Activated naive CD4-positive, alpha-beta T cell treated with anti-CD3 and anti-CD28 coated beads, Interleukin-2, amount 10 ng/mL, durations not matched to agents 7 days and 5 days (primary cell): ENCODE measurements at regions not wholly inside any gene's neighbourhood (a gene's known extent, or its start where the extent isn't known, plus 50 kb on each side); places are given as distances from the start of the nearest gene placed in this dataset.

Source experiments
- CTCF ChIA-PET: fragments of 350-600 bp; sonication (Branson Sonifier 250); formaldehyde crosslinking; loops from one replicate; lab custom pipeline; 2021; ENCODE audit warnings: antibody characterized with exemption; lab: Charles Lee
- DNase-seq: peaks from one replicate; pipeline ENCODE4 v3.0.0-alpha.2; 2020
- H3K27ac Mint-ChIP-seq: one replicate; pipeline ENCODE4 v1.8.0; 2021; ENCODE audit warnings: mild to moderate bottlenecking, moderate library complexity, mixed read lengths
- H3K27me3 Mint-ChIP-seq: one replicate; pipeline ENCODE4 v1.8.0; 2021; ENCODE audit warnings: mild to moderate bottlenecking, mixed read lengths
- H3K36me3 Mint-ChIP-seq: one replicate; pipeline ENCODE4 v1.8.0; 2021; ENCODE audit warnings: mixed read lengths
- H3K4me1 Mint-ChIP-seq: one replicate; pipeline ENCODE4 v1.8.0; 2021; ENCODE audit warnings: mixed read lengths
- H3K4me3 Mint-ChIP-seq: one replicate; pipeline ENCODE4 v1.8.0; 2021; ENCODE audit warnings: mild to moderate bottlenecking, moderate library complexity, mixed read lengths
- H3K9me3 Mint-ChIP-seq: one replicate; pipeline ENCODE4 v1.8.0; 2021; ENCODE audit warnings: mixed read lengths

GRCh38 chr12:43294916-43295315 is 257.1 kb downstream of the ADAMTS20 start:
- CTCF ChIA-PET: no interaction called here
- Mint-ChIP-seq H3K27me3 (no peaks in the 10 kb centered on the region), H3K36me3 (no peaks in the 10 kb centered on the region), H3K4me3 (no peak overlapping the region), H3K9me3 (no peaks in the 10 kb centered on the region), H3K4me1 (no peaks in the 10 kb centered on the region), H3K27ac (no peak overlapping the region)
- no peak for DNase-seq

GRCh38 chr12:43294147-43294546 is 257.9 kb downstream of the ADAMTS20 start:
- H3K36me3 Mint-ChIP-seq: no peaks in the 10 kb centered on the region
- no peak overlapping the region for H3K4me3 Mint-ChIP-seq
- no peak for DNase-seq
- H3K9me3 Mint-ChIP-seq: no peaks in the 10 kb centered on the region
- no peaks in the 10 kb centered on the region for H3K4me1 Mint-ChIP-seq
- H3K27ac Mint-ChIP-seq: no peak overlapping the region
- H3K27me3 Mint-ChIP-seq: no peaks in the 10 kb centered on the region
- CTCF ChIA-PET: no interaction called here

- H3K4me1 Mint-ChIP-seq: no peaks in the 10 kb centered on the region
- H3K27me3 Mint-ChIP-seq: no peaks in the 10 kb centered on the region
- no peaks in the 10 kb centered on the region for H3K36me3 Mint-ChIP-seq
- H3K27ac Mint-ChIP-seq: no peak overlapping the region
- no peak overlapping the region for H3K4me3 Mint-ChIP-seq
- H3K9me3 Mint-ChIP-seq: no peaks in the 10 kb centered on the region
- DNase-seq: no peak
- CTCF ChIA-PET: no interaction called here
Observed at GRCh38 chr12:43293396-43293795, 258.6 kb downstream of the ADAMTS20 start.

- no peaks in the 10 kb centered on the region for H3K9me3 Mint-ChIP-seq
- H3K4me3 Mint-ChIP-seq: no peak overlapping the region
- no peaks in the 10 kb centered on the region for H3K4me1 Mint-ChIP-seq
- no peaks in the 10 kb centered on the region for H3K27me3 Mint-ChIP-seq
- DNase-seq: no peak
- H3K36me3 Mint-ChIP-seq: no peaks in the 10 kb centered on the region
- H3K27ac Mint-ChIP-seq: no peak overlapping the region
- CTCF ChIA-PET: no interaction called here
Observed at GRCh38 chr12:43292699-43293098, 259.3 kb downstream of the ADAMTS20 start.

- Mint-ChIP-seq H3K36me3 (no peaks in the 10 kb centered on the region), H3K4me1 (no peaks in the 10 kb centered on the region), H3K27me3 (no peaks in the 10 kb centered on the region), H3K27ac (no peak overlapping the region), H3K9me3 (no peaks in the 10 kb centered on the region), H3K4me3 (no peak overlapping the region)
- CTCF ChIA-PET: no interaction called here
- no peak for DNase-seq
Observed at GRCh38 chr12:43291516-43291915, 260.5 kb downstream of the ADAMTS20 start.

- Mint-ChIP-seq H3K4me3 (no peak overlapping the region), H3K36me3 (no peaks in the 10 kb centered on the region), H3K27me3 (no peaks in the 10 kb centered on the region), H3K9me3 (no peaks in the 10 kb centered on the region), H3K4me1 (no peaks in the 10 kb centered on the region), H3K27ac (no peak overlapping the region)
- DNase-seq: no peak
- CTCF ChIA-PET: no interaction called here
Observed at GRCh38 chr12:43290836-43291235, 261.2 kb downstream of the ADAMTS20 start.

- no peaks in the 10 kb centered on the region for H3K9me3 Mint-ChIP-seq
- no peak overlapping the region for H3K27ac Mint-ChIP-seq
- H3K4me1 Mint-ChIP-seq: no peaks in the 10 kb centered on the region
- CTCF ChIA-PET: no interaction called here
- no peaks in the 10 kb centered on the region for H3K27me3 Mint-ChIP-seq
- no peak overlapping the region for H3K4me3 Mint-ChIP-seq
- no peaks in the 10 kb centered on the region for H3K36me3 Mint-ChIP-seq
- no peak for DNase-seq
Observed at GRCh38 chr12:43289426-43289801, 262.6 kb downstream of the ADAMTS20 start.

GRCh38 chr12:43288671-43289425 is 263.2 kb downstream of the ADAMTS20 start:
- CTCF ChIA-PET: no interaction called here
- no peaks in the 10 kb centered on the region for H3K4me1 Mint-ChIP-seq
- no peaks in the 10 kb centered on the region for H3K36me3 Mint-ChIP-seq
- H3K4me3 Mint-ChIP-seq: no peak overlapping the region
- no peak overlapping the region for H3K27ac Mint-ChIP-seq
- H3K27me3 Mint-ChIP-seq: no peaks in the 10 kb centered on the region
- DNase-seq: no peak
- H3K9me3 Mint-ChIP-seq: no peaks in the 10 kb centered on the region

GRCh38 chr12:43287706-43288383 is 264.2 kb downstream of the ADAMTS20 start:
- Mint-ChIP-seq H3K27me3 (no peaks in the 10 kb centered on the region), H3K36me3 (no peaks in the 10 kb centered on the region), H3K27ac (no peak overlapping the region), H3K4me1 (no peaks in the 10 kb centered on the region), H3K9me3 (no peaks in the 10 kb centered on the region), H3K4me3 (no peak overlapping the region)
- DNase-seq: no peak
- CTCF ChIA-PET: no interaction called here

GRCh38 chr12:43286986-43287385 is 265.0 kb downstream of the ADAMTS20 start:
- Mint-ChIP-seq H3K27me3 (no peaks in the 10 kb centered on the region), H3K4me1 (no peaks in the 10 kb centered on the region), H3K4me3 (no peak overlapping the region), H3K27ac (no peak overlapping the region), H3K36me3 (no peaks in the 10 kb centered on the region), H3K9me3 (no peaks in the 10 kb centered on the region)
- CTCF ChIA-PET: no interaction called here
- no peak for DNase-seq

- CTCF ChIA-PET: no interaction called here
- Mint-ChIP-seq H3K4me3 (no peak overlapping the region), H3K27ac (no peak overlapping the region)
Observed at GRCh38 chr12:43285159-43285598, 266.8 kb downstream of the ADAMTS20 start.

GRCh38 chr12:43284486-43285158 is 267.4 kb downstream of the ADAMTS20 start:
- H3K36me3 Mint-ChIP-seq: no peaks in the 10 kb centered on the region
- CTCF ChIA-PET: no interaction called here
- H3K4me3 Mint-ChIP-seq: no peak overlapping the region
- no peaks in the 10 kb centered on the region for H3K4me1 Mint-ChIP-seq
- H3K27ac Mint-ChIP-seq: no peak overlapping the region
- no peak for DNase-seq
- no peaks in the 10 kb centered on the region for H3K27me3 Mint-ChIP-seq
- H3K9me3 Mint-ChIP-seq: no peaks in the 10 kb centered on the region

More at GRCh38 chr12:43285159-43285598, 266.8 kb downstream of the ADAMTS20 start:
- Mint-ChIP-seq H3K36me3 (no peaks in the 10 kb centered on the region), H3K4me1 (no peaks in the 10 kb centered on the region), H3K9me3 (no peaks in the 10 kb centered on the region), H3K27me3 (no peaks in the 10 kb centered on the region)
- no peak for DNase-seq

GRCh38 chr12:43283206-43283605 is 268.8 kb downstream of the ADAMTS20 start:
- DNase-seq: no peak
- H3K27ac Mint-ChIP-seq: no peak overlapping the region
- CTCF ChIA-PET: no interaction called here
- H3K4me3 Mint-ChIP-seq: no peak overlapping the region
- H3K27me3 Mint-ChIP-seq: no peaks in the 10 kb centered on the region
- no peaks in the 10 kb centered on the region for H3K9me3 Mint-ChIP-seq
- H3K36me3 Mint-ChIP-seq: no peaks in the 10 kb centered on the region
- H3K4me1 Mint-ChIP-seq: no peaks in the 10 kb centered on the region

- Mint-ChIP-seq H3K9me3 (no peaks in the 10 kb centered on the region), H3K27ac (no peak overlapping the region), H3K4me3 (no peak overlapping the region), H3K36me3 (no peaks in the 10 kb centered on the region), H3K27me3 (no peaks in the 10 kb centered on the region), H3K4me1 (no peaks in the 10 kb centered on the region)
- no peak for DNase-seq
- CTCF ChIA-PET: no interaction called here
Observed at GRCh38 chr12:43282106-43282505, 269.9 kb downstream of the ADAMTS20 start.

GRCh38 chr12:43281563-43281962 is 270.4 kb downstream of the ADAMTS20 start:
- Mint-ChIP-seq H3K9me3 (no peaks in the 10 kb centered on the region), H3K27me3 (no peaks in the 10 kb centered on the region), H3K4me1 (no peaks in the 10 kb centered on the region), H3K36me3 (no peaks in the 10 kb centered on the region), H3K4me3 (no peak overlapping the region), H3K27ac (no peak overlapping the region)
- CTCF ChIA-PET: no interaction called here
- DNase-seq: no peak
